GM23338 (cell line): ENCODE measurements at regions not wholly inside any gene's neighbourhood (a gene's known extent, or its start where the extent isn't known, plus 50 kb on each side); places are given as distances from the start of the nearest gene placed in this dataset.

Experiments
- ATAC-seq: fragments of 200-7000 bp; cut with Tn5 transposase; 3 replicates; pipeline ENCODE4 v1.9.1; 2020
- DNase-seq: peaks from one replicate; pipeline ENCODE4 v3.0.0-alpha.2; 2015; ENCODE audit warnings: low spot score
- H2AFZ ChIP-seq: fragments of 200-600 bp; sonication (generic); 2 replicates; pipeline ENCODE4 v1.8.0; 2016; ENCODE audit warnings: antibody characterized with exemption, mild to moderate bottlenecking, moderate library complexity
- H3F3A ChIP-seq: fragments of 200-600 bp; sonication (generic); replicated peaks from 2 replicates; pipeline ENCODE4 v1.8.0; 2017; ENCODE audit warnings: antibody characterized with exemption, mixed run types, low read depth
- H3K27ac ChIP-seq: fragments of 200-600 bp; sonication (generic); 2 replicates; pipeline ENCODE4 v1.6.1; 2016; ENCODE audit warnings: low read depth
- H3K27me3 ChIP-seq: fragments of 200-600 bp; sonication (generic); 2 replicates; pipeline ENCODE4 v1.8.0; 2016; ENCODE audit warnings: mild to moderate bottlenecking, mixed run types, moderate library complexity; ENCODE audit not compliant: insufficient read depth
- H3K36me3 ChIP-seq: fragments of 200-600 bp; sonication (generic); 2 replicates; pipeline ENCODE4 v1.8.0; 2016; ENCODE audit warnings: mild to moderate bottlenecking; ENCODE audit not compliant: insufficient read depth
- H3K4me1 ChIP-seq: fragments of 200-600 bp; sonication (generic); 2 replicates; pipeline ENCODE4 v1.8.0; 2016; ENCODE audit warnings: mild to moderate bottlenecking, moderate library complexity; ENCODE audit not compliant: insufficient read depth
- H3K4me2 ChIP-seq: fragments of 200-600 bp; sonication (generic); 2 replicates; pipeline ENCODE4 v1.7.1; 2017; ENCODE audit warnings: mixed run types
- H3K4me3 ChIP-seq: fragments of 200-600 bp; sonication (generic); 2 replicates; pipeline ENCODE4 v1.6.1; 2016; ENCODE audit warnings: mixed run types
- H3K79me2 ChIP-seq: fragments of 200-600 bp; sonication (generic); replicated peaks from 2 replicates; pipeline ENCODE4 v1.8.0; 2017; ENCODE audit warnings: mild to moderate bottlenecking; ENCODE audit not compliant: insufficient read depth
- H3K9me2 ChIP-seq: fragments of 200-600 bp; sonication (generic); 2 replicates; pipeline ENCODE4 v1.8.0; 2017; ENCODE audit not compliant: insufficient read depth
- H4K20me1 ChIP-seq: fragments of 200-600 bp; sonication (generic); replicated peaks from 2 replicates; pipeline ENCODE4 v1.8.0; 2017; ENCODE audit warnings: mild to moderate bottlenecking; ENCODE audit not compliant: insufficient read depth
- H3K27ac Mint-ChIP-seq: 2 replicates; pipeline ENCODE4 v1.8.0; 2020; ENCODE audit warnings: inconsistent platforms, mild to moderate bottlenecking, moderate library complexity, mixed read lengths
- H3K27me3 Mint-ChIP-seq: 3 replicates; pipeline ENCODE4 v1.8.0; 2022; ENCODE audit warnings: low read depth, mild to moderate bottlenecking, moderate library complexity, mixed read lengths, inconsistent platforms; ENCODE audit not compliant: insufficient read depth, poor library complexity
- H3K36me3 Mint-ChIP-seq: 3 replicates; pipeline ENCODE4 v1.8.0; 2021; ENCODE audit warnings: low read depth, mild to moderate bottlenecking, inconsistent platforms, moderate library complexity, mixed read lengths
- H3K4me1 Mint-ChIP-seq: 3 replicates; pipeline ENCODE4 v1.8.0; 2020; ENCODE audit warnings: mild to moderate bottlenecking, inconsistent platforms, mixed read lengths
- H3K4me3 Mint-ChIP-seq: 3 replicates; pipeline ENCODE4 v1.8.0; 2021; ENCODE audit warnings: moderate library complexity, mild to moderate bottlenecking, inconsistent platforms, mixed read lengths
- H3K9me3 Mint-ChIP-seq: 3 replicates; pipeline ENCODE4 v1.8.0; 2020; ENCODE audit warnings: moderate library complexity, mild to moderate bottlenecking, inconsistent platforms, mixed read lengths
- CREB1 ChIP-seq: fragments of 250-450 bp; sonication (Bioruptor Pico); IDR thresholded peaks from 2 replicates; pipeline ENCODE4 v1.5.0; 2020; ENCODE audit warnings: low read depth, mild to moderate bottlenecking, moderate library complexity
- CTCF ChIP-seq, 2 experiments: fragments of 200-600 bp in 1 of 2; sonication (generic) in 1 of 2; conservative IDR thresholded peaks; 2 replicates each; pipeline versions ENCODE4 v1.5.1 to v1.6.1; 2016 to 2017; ENCODE audit warnings: antibody characterized with exemption in 2 of 2, low read depth in 2 of 2, mild to moderate bottlenecking in 2 of 2, moderate library complexity in 1 of 2
- ETS1 ChIP-seq: IDR thresholded peaks from 2 replicates; pipeline ENCODE4 v1.6.1; 2016; ENCODE audit warnings: antibody characterized with exemption
- EZH2 ChIP-seq: fragments of 200-600 bp; sonication (generic); IDR thresholded peaks from one replicate; pipeline ENCODE4 v1.8.0; 2017; ENCODE audit warnings: antibody characterized with exemption, mild to moderate bottlenecking, low read depth; ENCODE audit not compliant: unreplicated experiment
- EZH2phosphoT487 ChIP-seq: fragments of 200-600 bp; sonication (generic); IDR thresholded peaks from one replicate; pipeline ENCODE4 v1.8.1; 2018; ENCODE audit warnings: antibody characterized with exemption; ENCODE audit not compliant: unreplicated experiment
- JUNB ChIP-seq: IDR thresholded peaks from one replicate; pipeline ENCODE4 v1.6.1; 2016; ENCODE audit warnings: antibody characterized with exemption; ENCODE audit not compliant: unreplicated experiment
- NANOG ChIP-seq: IDR thresholded peaks from 2 replicates; pipeline ENCODE4 v1.6.1; 2016; ENCODE audit warnings: antibody characterized with exemption, borderline replicate concordance
- POLR2AphosphoS5 ChIP-seq: IDR thresholded peaks from 2 replicates; pipeline ENCODE4 v1.6.1; 2016; ENCODE audit warnings: antibody characterized with exemption, low read depth
- REST ChIP-seq: IDR thresholded peaks from one replicate; pipeline ENCODE4 v1.6.1; 2018; ENCODE audit warnings: antibody characterized with exemption; ENCODE audit not compliant: unreplicated experiment
- STAT1 ChIP-seq: IDR thresholded peaks from one replicate; pipeline ENCODE4 v1.6.1; 2016; ENCODE audit warnings: antibody characterized with exemption; ENCODE audit not compliant: unreplicated experiment
- ZNF114 ChIP-seq: fragments of 250-450 bp; sonication (Bioruptor Pico); IDR thresholded peaks from 2 replicates; pipeline ENCODE4 v1.5.0; 2020; ENCODE audit warnings: mild to moderate bottlenecking, moderate library complexity
- ZNF331 ChIP-seq: fragments of 250-450 bp; sonication (Bioruptor Pico); IDR thresholded peaks from 2 replicates; pipeline ENCODE4 v1.5.0; 2020; ENCODE audit warnings: low read depth, mild to moderate bottlenecking, moderate library complexity
- ZNF462 ChIP-seq: fragments of 250-450 bp; sonication (Bioruptor Pico); IDR thresholded peaks from 2 replicates; pipeline ENCODE4 v1.5.0; 2020; ENCODE audit warnings: mild to moderate bottlenecking, moderate library complexity

- H3K27ac Mint-ChIP-seq, result no peak overlapping the region
- peaks cover 2% of the 10 kb centered on the region; the same call in 1 of the 3 replicates for H3K4me1 Mint-ChIP-seq
- H3K4me2 ChIP-seq, result no peak overlapping the region
- H3K27me3 ChIP-seq, result no peaks in the 10 kb centered on the region
- no peaks in the 10 kb centered on the region for H3K9me2 ChIP-seq
- ATAC-seq, result no peak
- no peaks in the 10 kb centered on the region for H3K36me3 ChIP-seq
- no peak for DNase-seq
- no peaks in the 10 kb centered on the region for H3K9me3 Mint-ChIP-seq
- no peak overlapping the region for H3K27ac ChIP-seq
- H2AFZ ChIP-seq, result no peak overlapping the region
- H3K27me3 Mint-ChIP-seq, result no peaks in the 10 kb centered on the region
- H3F3A ChIP-seq, result no peaks in the 10 kb centered on the region
- no peaks in the 10 kb centered on the region for H3K79me2 ChIP-seq
- no peak for TF ChIP-seq NANOG
- TF ChIP-seq CREB1, result no peak
- no peak for TF ChIP-seq JUNB
- TF ChIP-seq ZNF462, result no peak
- no peak for TF ChIP-seq EZH2phosphoT487
- no peak for TF ChIP-seq POLR2AphosphoS5
- no peak for TF ChIP-seq ZNF331
- no peak for TF ChIP-seq EZH2
- TF ChIP-seq REST, result no peak
- TF ChIP-seq STAT1, result no peak
- TF ChIP-seq CTCF (conservative IDR thresholded peaks at IDR 0.05; ENCODE audit: low read depth in 2 of 2), result no peak
- TF ChIP-seq ZNF114 (CRISPR knock-in tag), result no peak
- no peak for TF ChIP-seq ETS1
- no peaks in the 10 kb centered on the region for H3K36me3 Mint-ChIP-seq
- H3K4me3 Mint-ChIP-seq, result no peak overlapping the region
- no peaks in the 10 kb centered on the region for H3K4me1 ChIP-seq
- H4K20me1 ChIP-seq, result no peaks in the 10 kb centered on the region
- H3K4me3 ChIP-seq, result no peak overlapping the region
Observed at GRCh38 chr15:72991026-72991425, 61.2 kb upstream of the NEO1 start.
